ENCODE measurements at regions not wholly inside any gene's neighbourhood (a gene's known extent, or its start where the extent isn't known, plus 50 kb on each side); places are given as distances from the start of the nearest gene placed in this dataset.
"Not testable (repeated sequence)": the region's sequence is repeated elsewhere in the genome, so short reads cannot be mapped to it uniquely, and the experiment has no call there.

GRCh38 chr9:90981726-90982125, 180.1 kb downstream of the SYK start:
- no peak for DNase-seq

GRCh38 chr9:90983394-90983793, 181.8 kb downstream of the SYK start:
- no peak for DNase-seq

GRCh38 chr9:90985631-90986030, 184.0 kb downstream of the SYK start:
- DNase-seq = no peak

DNA sequence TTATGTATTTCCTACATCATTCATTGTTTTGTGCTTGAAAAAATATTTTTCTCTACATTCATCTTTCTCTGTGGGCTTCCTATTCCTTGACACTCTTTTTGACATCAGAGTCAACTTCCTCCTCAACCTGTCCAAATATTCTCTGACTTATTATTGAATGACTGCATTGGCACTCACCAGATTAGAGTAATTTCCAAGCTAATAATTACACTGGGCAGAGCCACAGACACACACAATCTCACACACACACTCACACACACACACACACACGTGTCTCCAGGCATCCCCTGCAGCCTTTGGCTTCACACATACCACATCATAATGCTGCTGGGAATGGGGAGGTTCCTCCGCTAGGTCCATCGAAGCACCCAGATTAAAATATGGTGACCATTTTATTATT, 184.5 kb downstream of the SYK start:
- no peak for DNase-seq

GRCh38 chr9:90987566-90987965, 185.9 kb downstream of the SYK start:
- DNase-seq = no peak

GRCh38 chr9:90988318-90988717, 186.7 kb downstream of the SYK start:
- DNase-seq = no peak

DNA sequence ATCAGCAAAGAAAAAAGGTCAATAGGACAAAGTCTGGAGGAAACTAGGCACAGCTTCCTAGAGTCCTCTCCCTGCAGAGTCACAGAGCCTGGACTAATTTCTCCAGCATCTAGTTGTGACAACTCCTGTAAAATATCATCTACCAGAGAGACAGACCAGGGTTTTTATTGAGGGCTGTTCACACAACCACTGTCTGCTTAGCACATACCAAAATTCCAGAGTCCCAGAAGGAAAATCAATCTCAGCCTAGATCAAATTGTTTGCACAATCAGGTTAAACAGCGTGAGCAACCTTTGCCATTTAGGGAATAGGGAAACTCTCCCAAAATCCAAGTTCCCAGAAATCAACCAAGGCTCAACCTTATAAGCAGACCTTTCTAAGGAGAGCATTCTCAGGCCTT, 190.3 kb downstream of the SYK start:
- no peak for DNase-seq

DNA sequence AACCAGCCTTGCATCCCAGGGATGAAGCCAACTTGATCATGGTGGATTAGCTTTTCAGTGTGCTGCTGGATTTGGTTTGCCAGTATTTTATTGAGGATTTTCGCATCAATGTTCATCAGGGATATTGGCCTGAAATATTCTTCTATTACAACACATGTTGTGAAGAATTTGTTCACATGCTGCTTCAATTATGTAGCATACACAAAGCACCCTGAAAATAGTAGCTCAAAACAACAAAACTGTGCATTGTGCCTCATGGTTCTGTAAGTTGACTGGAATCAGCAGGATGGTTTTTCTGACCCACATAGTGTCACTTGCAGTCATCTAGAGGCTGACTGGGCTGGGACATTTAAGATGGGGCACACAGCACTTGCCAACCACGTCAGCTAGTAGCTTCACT, 193.9 kb downstream of the SYK start:
- no peak for DNase-seq

DNA sequence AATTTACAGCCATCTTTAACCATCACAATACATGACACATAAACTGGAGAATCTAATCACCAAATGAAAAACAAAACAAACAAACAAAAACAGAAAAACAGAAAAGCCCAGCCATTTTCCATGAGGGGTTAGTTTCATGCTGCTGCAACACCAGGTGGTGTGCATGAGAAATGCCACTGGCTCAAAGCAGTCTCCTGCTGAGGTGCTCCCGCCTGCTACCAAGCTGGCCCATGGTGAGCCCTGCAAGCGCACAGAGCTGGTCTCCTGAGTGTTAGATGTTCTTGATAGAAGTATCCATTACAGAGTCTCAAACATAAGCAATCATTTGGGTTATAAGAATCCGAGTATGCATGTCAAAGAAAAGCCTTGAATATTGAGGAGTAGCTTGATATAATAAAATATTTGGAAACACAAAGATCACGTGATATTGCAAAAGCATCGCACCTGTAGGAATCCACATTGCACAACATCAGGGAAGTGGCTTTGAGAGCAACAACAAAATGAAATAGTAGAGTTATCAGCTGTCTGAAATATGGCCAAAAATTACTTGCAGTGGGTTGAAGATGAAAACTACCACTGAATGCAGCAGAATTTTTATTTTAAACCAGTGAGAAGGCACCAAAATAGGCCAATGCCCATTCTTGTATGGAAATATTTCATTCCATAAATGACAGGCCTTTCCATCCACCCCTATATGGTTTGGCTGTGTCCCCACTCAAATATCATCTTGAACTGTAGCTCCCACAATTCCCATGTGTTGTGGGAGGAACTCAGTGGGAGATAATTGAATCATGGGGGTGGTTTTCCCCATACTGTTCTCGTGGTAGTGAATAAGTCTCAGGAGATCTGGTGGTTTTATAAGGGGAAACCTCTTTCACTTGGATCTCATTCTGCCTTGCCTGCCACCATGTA, 194.8 kb downstream of the SYK start:
- DNase-seq = no peak

DNA sequence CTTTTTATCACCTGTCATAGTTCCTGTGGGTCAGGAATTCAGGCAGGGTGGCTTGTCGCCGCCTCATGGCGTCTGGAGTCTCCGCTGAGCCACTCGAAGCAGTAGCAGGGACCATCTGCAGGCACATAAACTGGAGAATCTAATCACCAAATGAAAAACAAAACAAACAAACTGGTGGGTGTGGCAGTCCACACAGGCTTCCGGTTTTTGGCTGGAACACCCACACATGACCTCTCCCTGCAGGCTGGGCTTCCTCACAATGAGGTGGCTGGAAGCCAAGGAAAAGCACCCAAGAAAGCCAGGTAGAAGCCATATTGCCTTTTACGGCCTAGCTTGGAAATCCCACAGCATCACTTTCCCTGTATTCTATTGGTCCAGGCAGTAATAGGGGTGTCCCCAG, 197.0 kb downstream of the SYK start:
- no peak for DNase-seq

DNA sequence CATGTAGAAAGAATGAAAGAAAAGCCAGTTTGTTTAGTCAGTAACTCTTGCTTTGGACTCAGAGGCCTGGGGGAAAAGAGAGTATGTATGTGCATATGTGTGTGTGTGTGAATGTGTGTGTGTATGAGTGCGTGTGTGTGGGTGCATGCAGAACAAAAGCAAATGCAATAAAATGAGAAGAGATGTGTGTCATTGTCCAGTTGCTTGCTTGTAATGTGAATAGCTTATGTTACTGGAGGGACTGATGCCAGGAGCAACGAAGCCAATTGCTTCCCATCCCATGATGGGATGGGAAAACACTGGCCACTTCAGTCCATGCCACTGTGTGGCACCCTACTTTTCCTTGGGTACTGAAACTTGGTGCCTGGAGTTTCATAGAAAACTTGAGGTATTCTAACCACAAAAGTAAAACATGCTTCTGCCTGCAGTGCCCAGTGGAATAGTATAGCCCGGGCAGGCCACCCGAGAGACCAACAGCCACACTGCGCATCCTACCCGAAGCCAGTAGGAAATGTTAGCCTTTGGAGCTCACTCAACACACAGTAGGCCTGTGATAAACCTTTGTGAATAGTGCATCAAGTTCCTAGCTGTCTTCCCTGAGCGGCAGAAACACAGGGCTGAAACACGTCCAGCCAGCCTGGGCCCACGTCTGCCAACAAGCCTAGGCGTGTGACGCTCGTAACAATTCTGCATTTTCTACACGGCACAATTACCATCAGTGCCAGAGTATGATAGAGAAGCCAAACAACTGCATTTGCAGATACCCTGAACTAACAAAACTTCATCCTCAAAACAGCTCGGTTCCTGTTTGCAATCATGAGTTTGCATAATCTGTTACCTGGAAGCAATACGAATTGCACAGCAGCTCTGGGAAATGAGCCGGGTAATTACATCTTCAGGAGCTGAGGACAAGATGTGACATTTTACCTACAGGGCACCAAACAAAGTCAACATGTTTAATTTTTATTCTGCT, 198.1 kb downstream of the SYK start:
- no peak for DNase-seq

DNA sequence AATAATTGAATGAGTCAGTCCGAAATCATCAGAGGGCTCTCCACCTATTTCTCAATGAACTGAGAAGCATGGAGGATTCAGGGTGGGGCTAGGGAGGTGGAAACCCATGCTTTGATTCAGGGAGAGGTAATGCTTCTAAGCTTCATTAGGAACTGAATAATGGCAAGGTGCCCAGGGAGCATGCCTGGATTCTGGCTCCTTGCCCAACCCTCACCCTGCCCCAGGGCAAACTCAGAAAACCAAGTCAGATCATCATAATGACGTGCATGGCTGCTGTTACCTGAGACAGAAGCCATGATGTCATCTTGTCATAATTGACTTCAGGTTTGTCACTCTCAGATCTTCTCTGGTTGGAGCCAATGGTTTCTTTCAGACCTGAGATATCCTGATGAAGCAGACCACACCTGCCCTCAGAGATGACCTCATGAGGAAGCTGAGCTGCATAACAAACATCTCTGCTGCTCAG, 199.6 kb downstream of the SYK start:
- DNase-seq = no peak

GRCh38 chr9:91004484-91004883, 202.9 kb downstream of the SYK start:
- DNase-seq = no peak

DNA sequence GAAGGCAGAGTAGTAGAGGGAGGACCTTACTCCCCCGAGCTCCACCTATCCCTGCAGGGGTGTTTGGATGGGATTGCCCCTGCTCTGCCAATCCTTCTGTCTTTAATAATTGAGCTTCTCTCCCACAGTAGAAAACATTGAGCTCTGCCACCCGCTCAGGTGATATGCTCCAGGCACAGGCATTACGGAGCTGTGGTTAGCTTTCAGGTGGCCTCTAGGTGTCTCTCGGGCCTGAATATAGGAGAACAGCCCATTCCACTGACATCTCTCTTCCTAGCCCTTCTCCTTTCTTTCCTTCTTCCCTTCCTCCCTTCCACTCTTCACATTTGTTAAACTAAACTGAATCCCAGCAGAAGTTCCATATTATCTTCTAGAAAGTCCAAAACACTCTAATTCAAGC, 203.4 kb downstream of the SYK start:
- DNase-seq = no peak

- DNase-seq = no peak
These were observed 204.4 kb downstream of the SYK start for GRCh38 chr9:91006046-91006445.

- no peak for DNase-seq
These were observed 206.9 kb downstream of the SYK start for GRCh38 chr9:91008568-91008967.

- DNase-seq = no peak
These were observed 210.3 kb downstream of the SYK start for GRCh38 chr9:91011891-91012290.

DNA sequence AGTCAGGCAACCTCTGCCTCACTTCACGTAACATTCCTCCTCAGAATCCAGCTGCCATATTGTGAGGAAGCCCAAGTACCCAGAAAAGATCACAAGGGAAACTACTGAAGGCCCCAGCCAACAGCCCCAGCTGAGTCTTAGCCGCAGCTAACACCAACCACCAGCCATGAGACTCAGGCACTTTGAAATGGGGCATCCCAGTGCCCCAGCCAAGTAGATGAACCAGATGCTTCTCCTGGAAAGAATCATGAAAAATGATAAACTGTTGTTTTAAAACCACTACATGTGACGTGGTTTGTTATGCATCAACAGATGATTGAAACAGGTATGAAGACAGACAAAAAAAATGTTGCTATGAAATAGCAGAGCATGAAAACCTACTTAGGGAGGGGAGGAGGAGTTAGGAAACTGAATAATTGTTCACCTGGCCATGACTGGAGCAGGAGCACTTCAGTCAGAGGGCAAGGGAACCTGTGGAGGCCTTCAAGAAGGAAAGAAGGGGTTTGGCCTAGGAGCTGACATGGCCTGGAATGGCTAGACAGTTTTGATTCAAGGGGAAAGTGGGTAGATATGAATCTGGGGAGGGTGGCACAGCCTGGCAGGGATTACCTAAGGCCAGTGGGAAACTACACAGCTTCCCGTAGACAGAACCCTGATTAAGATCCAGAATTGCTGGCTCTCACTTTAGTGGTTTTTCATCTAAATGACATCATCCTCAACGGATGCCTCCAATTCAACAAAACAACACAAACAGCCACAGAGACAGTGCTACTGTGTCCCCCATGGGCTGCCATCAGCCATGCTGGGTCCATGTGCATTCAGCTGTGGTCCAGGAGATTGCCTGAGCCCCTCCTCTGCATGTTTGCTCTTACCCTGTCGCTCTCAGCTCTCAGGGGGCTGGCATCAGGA, 211.6 kb downstream of the SYK start:
- no peak for DNase-seq

- DNase-seq = no peak
These were observed 215.6 kb downstream of the SYK start for GRCh38 chr9:91017245-91017644.

GRCh38 chr9:91019871-91020270, 218.3 kb downstream of the SYK start:
- DNase-seq = not testable (repeated sequence)

DNA sequence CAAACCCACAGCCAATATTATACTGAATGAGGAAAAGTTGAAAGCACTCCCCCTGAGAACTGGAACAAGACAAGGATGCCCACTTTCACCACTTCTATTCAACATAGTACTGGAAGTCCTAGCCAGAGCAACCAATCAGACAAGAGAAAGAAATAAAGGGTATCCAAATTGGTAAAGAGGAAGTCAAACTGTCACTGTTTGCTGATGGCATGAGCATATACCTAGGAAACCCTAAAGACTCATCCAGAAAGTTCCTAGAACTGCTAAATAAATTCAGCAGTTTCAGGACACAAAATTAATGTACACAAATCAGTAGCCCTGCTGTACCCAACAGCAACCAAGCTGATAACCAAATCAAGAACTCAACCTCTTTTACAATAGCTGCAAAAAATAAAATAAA, 220.0 kb downstream of the SYK start:
- DNase-seq = not testable (repeated sequence)

DNA sequence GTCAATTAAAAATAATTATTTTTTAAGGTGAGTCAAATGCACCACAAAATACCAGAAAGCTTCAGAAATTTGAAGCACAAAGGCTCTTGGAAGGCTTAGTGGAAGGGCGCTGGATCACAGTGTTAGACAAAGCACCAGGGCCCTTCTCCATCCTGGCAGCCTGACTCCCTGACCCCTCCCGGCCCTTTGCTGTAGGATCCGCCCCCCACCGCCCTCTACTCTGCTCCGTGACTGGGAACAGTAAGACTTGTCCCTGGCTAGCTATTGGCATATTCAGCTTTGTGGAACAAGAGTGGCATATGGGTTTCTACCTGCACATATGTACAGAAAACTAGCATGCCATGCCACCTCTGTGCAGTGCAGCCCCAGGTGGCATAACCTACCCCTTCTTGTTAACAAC, 222.1 kb downstream of the SYK start:
- no peak for DNase-seq

- DNase-seq = no peak
These were observed 223.2 kb downstream of the SYK start for GRCh38 chr9:91024841-91025240.
